Activated CD8-positive, alpha-beta T cell treated with anti-CD3 and anti-CD28 coated beads, Interleukin-2, amount 10 ng/mL, durations not matched to agents 7 days and 5 days (primary cell): ENCODE measurements at regions not wholly inside any gene's neighbourhood (a gene's known extent, or its start where the extent isn't known, plus 50 kb on each side); places are given as distances from the start of the nearest gene placed in this dataset.

ENCODE experiments used
- ATAC-seq: fragments of 150-1000 bp; cut with Tn5 transposase; one replicate; pipeline ENCODE4 v1.10.0; 2021; ENCODE audit warnings: moderate library complexity
- CTCF ChIA-PET: fragments of 350-600 bp; sonication (Branson Sonifier 250); formaldehyde crosslinking; loops from one replicate; lab custom pipeline; 2021; ENCODE audit warnings: antibody characterized with exemption; lab: Charles Lee
- POLR2A ChIA-PET: fragments of 350-600 bp; sonication (Branson Sonifier 250); formaldehyde crosslinking; loops from one replicate; lab custom pipeline; 2021; ENCODE audit warnings: antibody characterized with exemption; lab: Charles Lee
- DNase-seq: peaks from one replicate; pipeline ENCODE4 v3.0.0-alpha.2; 2020
- H3K27ac Mint-ChIP-seq: one replicate; pipeline ENCODE4 v1.8.0; 2021; ENCODE audit warnings: mild to moderate bottlenecking, mixed read lengths
- H3K27me3 Mint-ChIP-seq: one replicate; pipeline ENCODE4 v1.8.0; 2021; ENCODE audit warnings: low read depth, mixed read lengths
- H3K36me3 Mint-ChIP-seq: one replicate; pipeline ENCODE4 v1.8.0; 2021; ENCODE audit warnings: low read depth, mixed read lengths
- H3K4me1 Mint-ChIP-seq: one replicate; pipeline ENCODE4 v1.8.0; 2021; ENCODE audit warnings: low read depth, mixed read lengths
- H3K4me3 Mint-ChIP-seq: one replicate; pipeline ENCODE4 v1.8.0; 2021; ENCODE audit warnings: mild to moderate bottlenecking, mixed read lengths
- H3K9me3 Mint-ChIP-seq: one replicate; pipeline ENCODE4 v1.8.0; 2022; ENCODE audit warnings: mixed read lengths; ENCODE audit not compliant: insufficient read depth

DNA sequence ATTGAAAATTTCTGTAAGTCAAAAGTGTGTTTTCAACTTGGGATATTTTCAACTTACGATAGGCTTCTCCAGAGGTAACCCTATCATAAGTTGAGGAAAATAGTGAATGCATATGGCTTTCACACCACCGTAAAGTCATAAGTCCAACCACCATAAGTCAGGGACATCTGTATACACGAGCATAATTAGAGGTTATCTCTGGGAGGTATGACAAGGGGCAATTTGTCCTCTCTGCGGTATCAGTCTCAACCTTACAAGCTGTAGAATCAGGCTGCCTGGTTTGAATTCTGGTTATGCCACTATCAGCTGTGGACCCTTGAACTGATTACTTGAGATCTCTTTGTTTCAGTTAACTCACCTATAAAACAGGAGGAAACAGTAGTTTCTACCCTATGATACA lies 202.9 kb upstream of the JARID2 start:
- ATAC-seq, result no peak
- no peak for DNase-seq
- POLR2A ChIA-PET, result no interaction called here
- no peaks in the 10 kb centered on the region for H3K36me3 Mint-ChIP-seq
- peaks cover 3% of the 10 kb centered on the region for H3K27me3 Mint-ChIP-seq
- H3K4me3 Mint-ChIP-seq, result no peak overlapping the region
- CTCF ChIA-PET, result no interaction called here
- H3K27ac Mint-ChIP-seq, result no peak overlapping the region
- H3K9me3 Mint-ChIP-seq, result no peaks in the 10 kb centered on the region
- no peaks in the 10 kb centered on the region for H3K4me1 Mint-ChIP-seq

DNA sequence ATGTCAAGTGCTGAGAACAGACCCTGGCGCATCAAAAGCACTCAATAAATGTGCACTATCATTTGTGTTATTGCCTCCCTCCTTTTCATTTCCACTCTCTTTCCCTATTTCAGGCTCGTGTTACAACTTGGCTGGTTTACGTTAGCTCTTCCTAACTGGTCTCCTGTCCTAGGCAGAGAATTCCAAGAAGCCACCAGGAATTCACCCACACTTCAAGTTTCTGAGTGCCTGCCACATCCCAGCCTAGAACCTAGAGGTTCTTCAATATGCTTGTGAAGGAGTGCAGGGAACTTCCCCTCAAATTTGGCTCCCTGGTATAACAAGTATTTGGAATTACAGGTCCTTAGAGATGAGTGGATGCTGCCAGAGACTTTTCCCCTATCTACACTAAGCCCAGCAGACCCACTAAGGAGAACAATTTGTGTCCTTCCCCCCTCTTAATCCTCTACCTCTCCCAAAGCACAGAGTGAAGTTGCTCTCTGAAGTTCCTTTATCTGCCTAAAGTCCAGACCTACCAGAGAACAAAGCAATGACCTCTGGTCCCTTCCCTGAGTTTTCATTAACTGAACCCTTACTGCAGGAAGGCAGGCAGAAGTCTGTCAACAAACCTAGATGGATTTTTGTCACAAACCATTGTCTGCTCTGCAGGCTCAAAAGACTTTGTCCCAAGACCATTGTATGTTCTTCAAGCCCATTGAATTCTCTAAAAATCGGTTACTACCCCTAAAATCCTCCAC lies 201.6 kb upstream of the JARID2 start:
- ChIA-PET POLR2A (no interaction called here), CTCF (no interaction called here)
- DNase-seq, result no peak

GRCh38 chr6:15044948-15045347 lies 200.9 kb upstream of the JARID2 start:
- Mint-ChIP-seq H3K4me3 (no peak overlapping the region), H3K27ac (no peak overlapping the region), H3K27me3 (peaks cover 3% of the 10 kb centered on the region), H3K36me3 (no peaks in the 10 kb centered on the region), H3K4me1 (no peaks in the 10 kb centered on the region), H3K9me3 (no peaks in the 10 kb centered on the region)
- no peak for DNase-seq
- POLR2A ChIA-PET, result no interaction called here
- no peak for ATAC-seq
- CTCF ChIA-PET, result no interaction called here

More for the DNA sequence above, 201.6 kb upstream of the JARID2 start:
- H3K4me3 Mint-ChIP-seq, result no peak overlapping the region
- peaks cover 3% of the 10 kb centered on the region for H3K27me3 Mint-ChIP-seq
- no peaks in the 10 kb centered on the region for H3K4me1 Mint-ChIP-seq
- H3K9me3 Mint-ChIP-seq, result no peaks in the 10 kb centered on the region
- no peaks in the 10 kb centered on the region for H3K36me3 Mint-ChIP-seq
- ATAC-seq, result no peak
- H3K27ac Mint-ChIP-seq, result no peak overlapping the region

DNA sequence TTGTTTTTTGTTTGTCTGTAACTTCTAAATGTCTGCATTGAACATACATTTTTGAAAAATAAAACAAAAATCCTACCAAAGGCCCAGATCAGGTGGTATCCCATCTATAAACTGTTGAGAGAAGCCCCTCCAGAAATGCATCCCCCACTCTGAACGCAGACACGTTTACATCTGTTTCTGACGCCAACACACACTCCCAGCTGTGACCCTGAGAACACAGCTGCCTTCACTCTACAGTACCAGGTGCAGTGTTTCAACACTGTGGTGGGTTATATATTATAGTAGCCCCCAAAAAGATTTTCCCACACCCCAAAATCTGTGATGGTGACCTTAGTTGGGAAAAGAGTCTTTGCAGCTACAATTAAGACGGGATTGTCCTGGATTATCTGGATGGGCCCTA lies 199.1 kb upstream of the JARID2 start:
- Mint-ChIP-seq H3K27ac (no peak overlapping the region), H3K9me3 (no peaks in the 10 kb centered on the region), H3K4me3 (no peak overlapping the region), H3K27me3 (peaks cover 3% of the 10 kb centered on the region), H3K36me3 (no peaks in the 10 kb centered on the region), H3K4me1 (no peaks in the 10 kb centered on the region)
- no peak for ATAC-seq
- ChIA-PET CTCF (interaction anchor here (0.6 kb wide), 1 partner anchor 56 kb away, joined by 4 read pairs; no protein-coding TSS in a partner anchor), POLR2A (no interaction called here)
- DNase-seq, result no peak

GRCh38 chr6:15048367-15048766 lies 197.5 kb upstream of the JARID2 start:
- Mint-ChIP-seq H3K27ac (no peak overlapping the region), H3K36me3 (no peaks in the 10 kb centered on the region), H3K4me3 (no peak overlapping the region), H3K27me3 (peaks cover 3% of the 10 kb centered on the region), H3K9me3 (no peaks in the 10 kb centered on the region), H3K4me1 (no peaks in the 10 kb centered on the region)
- DNase-seq, result no peak
- no peak for ATAC-seq
- CTCF ChIA-PET, result interaction anchor here (1.4 kb wide), 1 partner anchor 11 kb away, joined by 4 read pairs; no protein-coding TSS in a partner anchor
- POLR2A ChIA-PET, result no interaction called here

DNA sequence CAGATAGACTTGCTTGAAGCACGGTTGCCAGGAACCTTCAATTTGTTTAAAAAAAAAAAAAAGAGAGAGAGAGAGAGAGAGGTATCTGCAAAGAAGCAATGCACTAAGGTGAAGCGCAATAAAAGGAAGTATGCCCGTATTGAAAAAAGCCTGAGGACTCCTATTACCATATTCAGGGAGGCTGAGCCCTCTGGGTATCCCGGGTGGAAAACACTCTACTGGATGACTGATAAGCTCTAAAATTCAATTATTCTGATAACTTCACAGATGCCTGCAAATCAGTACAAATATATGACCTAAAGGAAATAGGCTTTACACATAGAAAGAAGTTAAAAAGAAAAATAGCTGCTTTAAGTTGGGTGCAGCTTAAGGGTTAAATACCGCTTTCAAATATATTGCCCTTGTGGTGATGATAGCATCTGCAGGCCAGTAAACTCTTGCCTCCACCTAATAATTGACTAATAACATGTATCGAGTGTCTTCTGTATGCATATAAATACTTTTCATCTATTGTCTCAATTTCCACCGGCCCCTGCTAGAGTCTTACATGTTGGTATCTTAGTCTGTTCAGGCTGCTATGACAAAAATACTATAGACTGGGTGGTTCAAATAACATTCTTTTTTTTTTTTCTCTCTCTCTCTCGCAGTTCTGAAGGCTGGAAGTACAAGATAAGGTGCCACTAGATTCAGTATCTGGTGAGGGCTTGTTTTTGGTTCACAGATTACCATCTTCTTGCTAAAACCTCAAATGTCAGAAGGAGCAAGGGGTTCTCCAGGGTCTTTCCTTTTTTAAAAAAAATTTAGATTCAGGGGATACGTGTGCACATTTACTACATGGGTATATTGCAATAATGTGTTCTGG lies 187.4 kb upstream of the JARID2 start:
- no peak overlapping the region for H3K27ac Mint-ChIP-seq
- peaks cover 2% of the 10 kb centered on the region for H3K36me3 Mint-ChIP-seq
- no peaks in the 10 kb centered on the region for H3K9me3 Mint-ChIP-seq
- POLR2A ChIA-PET, result no interaction called here
- no peaks in the 10 kb centered on the region for H3K4me1 Mint-ChIP-seq
- CTCF ChIA-PET, result interaction anchor here (1.0 kb wide), 1 partner anchor 10 kb away, joined by 4 read pairs; no protein-coding TSS in a partner anchor
- no peaks in the 10 kb centered on the region for H3K27me3 Mint-ChIP-seq
- DNase-seq (no peak), ATAC-seq (no peak)
- no peak overlapping the region for H3K4me3 Mint-ChIP-seq

GRCh38 chr6:15061180-15061641 lies 184.7 kb upstream of the JARID2 start:
- H3K27ac Mint-ChIP-seq, result no peak overlapping the region
- ATAC-seq, result no peak

DNA sequence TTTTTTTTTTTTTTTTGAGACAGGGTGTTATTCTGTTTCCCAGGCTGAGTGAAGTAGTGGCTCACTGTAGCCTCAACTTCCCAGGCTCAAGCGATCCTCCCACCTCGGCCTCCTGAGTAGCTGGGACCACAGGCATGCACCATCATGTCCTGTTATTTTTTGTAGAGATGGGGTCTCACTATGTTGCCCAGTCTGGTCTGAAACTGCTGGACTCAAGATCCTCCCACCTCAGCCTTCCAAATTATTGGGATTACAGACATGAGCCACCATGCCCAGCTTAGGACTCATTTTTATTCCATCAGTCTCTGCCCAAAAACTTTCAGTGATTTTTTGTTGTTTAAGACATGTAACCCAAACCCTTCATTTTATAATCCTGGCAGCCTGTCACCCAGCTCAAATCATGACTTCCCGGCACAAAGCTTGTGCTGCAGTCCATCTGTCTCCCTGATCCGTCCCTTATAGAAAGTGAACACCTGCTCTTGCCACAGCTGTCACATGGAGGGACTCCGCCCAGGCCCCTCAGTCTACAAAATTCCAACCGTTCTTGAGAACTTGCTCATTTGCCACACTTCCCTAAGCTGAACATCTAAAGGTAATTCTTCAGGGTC lies 183.9 kb upstream of the JARID2 start:
- H3K9me3 Mint-ChIP-seq, result no peaks in the 10 kb centered on the region
- H3K4me1 Mint-ChIP-seq, result no peaks in the 10 kb centered on the region
- no peaks in the 10 kb centered on the region for H3K27me3 Mint-ChIP-seq
- DNase-seq (no peak), ATAC-seq (no peak)
- H3K4me3 Mint-ChIP-seq, result no peak overlapping the region
- peaks cover 2% of the 10 kb centered on the region for H3K36me3 Mint-ChIP-seq
- no peak overlapping the region for H3K27ac Mint-ChIP-seq
- ChIA-PET POLR2A (no interaction called here), CTCF (interaction anchor here (1.6 kb wide), 1 partner anchor 12 kb away, joined by 3 read pairs; no protein-coding TSS in a partner anchor)

More at GRCh38 chr6:15061180-15061641, 184.7 kb upstream of the JARID2 start:
- CTCF ChIA-PET, result no interaction called here
- Mint-ChIP-seq H3K4me1 (no peaks in the 10 kb centered on the region), H3K9me3 (no peaks in the 10 kb centered on the region), H3K27me3 (no peaks in the 10 kb centered on the region), H3K4me3 (no peak overlapping the region), H3K36me3 (peaks cover 2% of the 10 kb centered on the region)
- POLR2A ChIA-PET, result no interaction called here
- no peak for DNase-seq

GRCh38 chr6:15062516-15063252 lies 183.2 kb upstream of the JARID2 start:
- Mint-ChIP-seq H3K4me1 (no peaks in the 10 kb centered on the region), H3K4me3 (no peak overlapping the region), H3K9me3 (no peaks in the 10 kb centered on the region), H3K27me3 (no peaks in the 10 kb centered on the region), H3K27ac (no peak overlapping the region), H3K36me3 (peaks cover 2% of the 10 kb centered on the region)
- ChIA-PET POLR2A (no interaction called here), CTCF (interaction anchor here (1.6 kb wide), 1 partner anchor 13 kb away, joined by 3 read pairs; no protein-coding TSS in a partner anchor)
- ATAC-seq (no peak), DNase-seq (no peak)

DNA sequence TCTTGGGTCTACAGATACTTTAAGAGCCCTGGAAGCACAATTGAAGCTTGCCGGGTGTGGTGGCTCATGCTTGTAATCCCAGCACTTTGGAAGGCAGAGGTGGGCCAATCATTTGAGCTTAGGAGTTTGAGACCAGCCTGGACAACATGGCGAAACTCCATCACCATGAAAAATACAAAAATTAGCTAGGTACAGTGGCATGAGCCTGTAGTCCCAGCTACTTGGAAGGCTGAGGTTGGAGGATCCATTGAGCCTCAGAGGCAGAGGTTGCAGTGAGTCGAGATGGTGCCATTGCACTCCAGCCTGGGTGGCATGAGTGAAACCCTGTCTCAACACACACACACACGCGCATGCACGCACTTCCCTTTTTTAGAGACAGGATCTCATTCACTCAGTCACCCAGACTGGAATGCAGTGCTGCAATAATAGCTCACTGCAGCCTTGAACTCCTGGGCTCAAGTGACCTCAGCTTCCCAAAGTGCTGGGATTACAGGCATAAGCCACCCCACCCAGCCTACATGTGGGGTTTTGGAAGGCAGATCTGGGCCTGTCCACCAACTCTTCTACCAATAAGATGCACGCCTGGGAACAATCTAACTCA lies 182.5 kb upstream of the JARID2 start:
- no peak for DNase-seq
- Mint-ChIP-seq H3K4me1 (no peaks in the 10 kb centered on the region), H3K4me3 (no peak overlapping the region), H3K36me3 (peaks cover 2% of the 10 kb centered on the region), H3K27me3 (no peaks in the 10 kb centered on the region), H3K9me3 (no peaks in the 10 kb centered on the region), H3K27ac (no peak overlapping the region)
- no peak for ATAC-seq
- POLR2A ChIA-PET, result interaction anchor here (0.5 kb wide), 1 partner anchor 182 kb away, joined by 5 read pairs; no protein-coding TSS in a partner anchor
- CTCF ChIA-PET, result no interaction called here
